Nephron progenitor cell (in vitro differentiated cells): ENCODE measurements at regions not wholly inside any gene's neighbourhood (a gene's known extent, or its start where the extent isn't known, plus 50 kb on each side); places are given as distances from the start of the nearest gene placed in this dataset.
"Not testable (repeated sequence)": the region's sequence is repeated elsewhere in the genome, so short reads cannot be mapped to it uniquely, and the experiment has no call there.

Source experiments
- DNase-seq: peaks from one replicate; pipeline ENCODE4 v3.0.0; 2021
- H3K27ac Mint-ChIP-seq: 2 replicates; pipeline ENCODE4 v1.8.0; 2021; ENCODE audit warnings: mild to moderate bottlenecking, moderate library complexity, mixed read lengths
- H3K27me3 Mint-ChIP-seq: 2 replicates; pipeline ENCODE4 v1.8.0; 2021; ENCODE audit warnings: mild to moderate bottlenecking, low read depth, mixed read lengths; ENCODE audit not compliant: poor library complexity
- H3K36me3 Mint-ChIP-seq: 2 replicates; pipeline ENCODE4 v1.8.0; 2021; ENCODE audit warnings: low read depth, mixed read lengths
- H3K4me1 Mint-ChIP-seq: 2 replicates; pipeline ENCODE4 v1.8.0; 2021; ENCODE audit warnings: mixed read lengths
- H3K4me3 Mint-ChIP-seq: 2 replicates; pipeline ENCODE4 v1.8.0; 2021; ENCODE audit warnings: mild to moderate bottlenecking, moderate library complexity, mixed read lengths
- H3K9me3 Mint-ChIP-seq: 2 replicates; pipeline ENCODE4 v1.8.0; 2021; ENCODE audit warnings: mild to moderate bottlenecking, moderate library complexity, mixed read lengths
- CTCF ChIP-seq: fragments of 200-600 bp; sonication (generic); IDR thresholded peaks from 2 replicates; pipeline ENCODE4 v1.5.0; 2021; ENCODE audit warnings: antibody characterized with exemption

DNA sequence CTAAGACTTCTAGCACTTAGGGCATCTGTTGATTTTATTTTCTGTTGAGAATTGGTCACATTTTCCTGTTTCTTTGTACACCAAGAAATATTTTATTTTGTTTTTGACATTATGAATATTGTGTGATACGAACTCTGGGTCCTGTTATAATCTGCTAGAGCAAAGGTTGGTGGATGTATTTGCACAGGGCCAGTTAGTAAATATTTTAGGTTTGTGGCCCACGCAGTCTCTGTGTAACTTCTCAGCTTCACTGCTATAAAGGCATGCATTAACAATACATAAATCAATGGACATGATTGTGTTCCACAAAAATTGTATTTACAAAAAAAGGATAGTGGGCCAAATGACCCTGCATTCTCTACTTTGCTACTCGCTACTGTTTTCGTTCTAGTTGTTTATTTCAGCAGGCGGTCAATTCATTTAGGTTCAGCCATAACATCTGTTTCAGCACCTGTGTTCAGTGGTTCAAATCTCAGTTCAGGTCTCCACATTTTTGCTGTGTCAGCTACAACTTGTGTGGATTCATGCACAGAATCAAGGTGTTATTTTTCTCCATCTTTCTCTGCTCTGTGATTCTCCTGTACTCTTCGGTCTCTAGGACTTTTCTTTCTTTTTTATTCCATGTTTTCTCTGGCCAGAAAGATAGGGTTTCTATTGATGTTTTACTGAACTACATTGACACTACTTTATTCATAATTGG, 786.2 kb downstream of the ETS1 start:
- peaks cover 4% of the 10 kb centered on the region for H3K4me1 Mint-ChIP-seq
- no peak for TF ChIP-seq CTCF
- no peak overlapping the region for H3K27ac Mint-ChIP-seq
- no peaks in the 10 kb centered on the region for H3K27me3 Mint-ChIP-seq
- no peak overlapping the region for H3K4me3 Mint-ChIP-seq
- no peak for DNase-seq
- peaks cover 24% of the 10 kb centered on the region for H3K9me3 Mint-ChIP-seq
- H3K36me3 Mint-ChIP-seq: no peaks in the 10 kb centered on the region

GRCh38 chr11:127795326-127795725, 792.0 kb downstream of the ETS1 start:
- peaks cover 21% of the 10 kb centered on the region for H3K9me3 Mint-ChIP-seq
- DNase-seq: no peak
- no peaks in the 10 kb centered on the region for H3K27me3 Mint-ChIP-seq
- H3K4me3 Mint-ChIP-seq: no peak overlapping the region
- peaks cover 21% of the 10 kb centered on the region for H3K4me1 Mint-ChIP-seq
- no peak overlapping the region for H3K27ac Mint-ChIP-seq
- no peaks in the 10 kb centered on the region for H3K36me3 Mint-ChIP-seq
- TF ChIP-seq CTCF: no peak

GRCh38 chr11:127791844-127792243, 791.3 kb upstream of the KIRREL3 start:
- no peak for TF ChIP-seq CTCF
- no peak for DNase-seq
- no peaks in the 10 kb centered on the region for H3K9me3 Mint-ChIP-seq

DNA sequence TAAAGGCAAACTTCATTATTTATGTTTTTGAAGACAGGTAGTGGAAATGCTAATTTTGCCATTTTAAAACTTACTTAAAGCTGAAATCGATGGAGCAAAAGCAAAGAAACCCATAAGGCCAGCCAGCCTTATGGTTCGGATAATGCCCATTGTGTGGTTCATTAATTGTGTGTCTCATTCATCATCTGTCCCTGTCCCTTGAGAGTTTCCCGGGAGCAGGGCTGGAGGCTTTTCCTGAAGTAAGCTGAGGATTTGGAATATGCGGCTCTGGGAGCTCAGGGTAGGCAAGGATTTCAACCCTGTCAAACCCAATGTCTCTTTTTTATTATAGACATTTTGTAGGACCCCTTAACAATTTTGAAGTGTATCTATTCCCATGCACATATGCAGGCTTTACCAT, 790.0 kb upstream of the KIRREL3 start:
- no peak for TF ChIP-seq CTCF
- H3K9me3 Mint-ChIP-seq: no peaks in the 10 kb centered on the region
- no peak overlapping the region for H3K4me3 Mint-ChIP-seq
- H3K36me3 Mint-ChIP-seq: no peaks in the 10 kb centered on the region
- H3K4me1 Mint-ChIP-seq: peaks cover 28% of the 10 kb centered on the region
- DNase-seq: no peak
- no peak overlapping the region for H3K27ac Mint-ChIP-seq
- H3K27me3 Mint-ChIP-seq: no peaks in the 10 kb centered on the region

More at GRCh38 chr11:127791844-127792243, 791.3 kb upstream of the KIRREL3 start:
- Mint-ChIP-seq H3K36me3 (no peaks in the 10 kb centered on the region), H3K4me3 (no peak overlapping the region), H3K27me3 (no peaks in the 10 kb centered on the region), H3K27ac (no peak overlapping the region), H3K4me1 (peaks cover 28% of the 10 kb centered on the region)

DNA sequence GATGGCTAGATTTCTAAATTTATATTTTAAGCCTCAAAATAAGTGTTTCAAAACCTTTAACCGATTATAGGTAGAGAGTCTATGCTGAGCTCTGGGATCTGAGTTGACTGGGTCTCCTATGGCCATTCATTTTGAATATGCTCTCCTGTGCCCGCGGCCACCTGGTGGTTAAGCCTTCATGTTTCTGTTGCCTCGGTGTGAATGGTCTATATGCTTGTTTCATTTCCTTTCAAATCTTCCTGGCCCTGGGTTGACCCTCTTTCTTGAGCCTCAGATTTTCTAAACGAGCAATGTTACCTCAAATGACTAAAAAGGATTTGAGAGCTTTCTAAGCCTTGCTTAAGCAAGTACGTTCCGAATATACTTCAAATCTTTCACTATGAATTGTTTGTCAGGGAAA, 789.4 kb upstream of the KIRREL3 start:
- peak; percentile 32 for DNase-seq
- peaks cover 22% of the 10 kb centered on the region for H3K4me1 Mint-ChIP-seq
- H3K27ac Mint-ChIP-seq: peak overlapping the region; percentile 7
- H3K9me3 Mint-ChIP-seq: peaks cover 1% of the 10 kb centered on the region
- TF ChIP-seq CTCF: peak; percentile 43
- no peaks in the 10 kb centered on the region for H3K36me3 Mint-ChIP-seq
- H3K4me3 Mint-ChIP-seq: no peak overlapping the region
- H3K27me3 Mint-ChIP-seq: no peaks in the 10 kb centered on the region

- not testable (repeated sequence) for H3K27ac Mint-ChIP-seq, H3K36me3 Mint-ChIP-seq, H3K27me3 Mint-ChIP-seq, DNase-seq, H3K4me3 Mint-ChIP-seq, H3K4me1 Mint-ChIP-seq
- H3K9me3 Mint-ChIP-seq: peaks cover 11% of the 10 kb centered on the region
Measured at GRCh38 chr11:127772938-127773337, 772.4 kb upstream of the KIRREL3 start.

GRCh38 chr11:127768931-127769330, 768.4 kb upstream of the KIRREL3 start:
- not testable (repeated sequence) for H3K4me1 Mint-ChIP-seq, H3K36me3 Mint-ChIP-seq, H3K9me3 Mint-ChIP-seq, H3K27ac Mint-ChIP-seq, H3K4me3 Mint-ChIP-seq, DNase-seq, H3K27me3 Mint-ChIP-seq
